NCI-H2029 treated with DMSO at 0.1 percent for 48 hours (cell line): ENCODE measurements at regions not wholly inside any gene's neighbourhood (a gene's known extent, or its start where the extent isn't known, plus 50 kb on each side); places are given as distances from the start of the nearest gene placed in this dataset.

Experiments
- DNase-seq: peaks from one replicate; lab custom pipeline; 2025; lab: John Stamatoyannopoulos, UW

DNA sequence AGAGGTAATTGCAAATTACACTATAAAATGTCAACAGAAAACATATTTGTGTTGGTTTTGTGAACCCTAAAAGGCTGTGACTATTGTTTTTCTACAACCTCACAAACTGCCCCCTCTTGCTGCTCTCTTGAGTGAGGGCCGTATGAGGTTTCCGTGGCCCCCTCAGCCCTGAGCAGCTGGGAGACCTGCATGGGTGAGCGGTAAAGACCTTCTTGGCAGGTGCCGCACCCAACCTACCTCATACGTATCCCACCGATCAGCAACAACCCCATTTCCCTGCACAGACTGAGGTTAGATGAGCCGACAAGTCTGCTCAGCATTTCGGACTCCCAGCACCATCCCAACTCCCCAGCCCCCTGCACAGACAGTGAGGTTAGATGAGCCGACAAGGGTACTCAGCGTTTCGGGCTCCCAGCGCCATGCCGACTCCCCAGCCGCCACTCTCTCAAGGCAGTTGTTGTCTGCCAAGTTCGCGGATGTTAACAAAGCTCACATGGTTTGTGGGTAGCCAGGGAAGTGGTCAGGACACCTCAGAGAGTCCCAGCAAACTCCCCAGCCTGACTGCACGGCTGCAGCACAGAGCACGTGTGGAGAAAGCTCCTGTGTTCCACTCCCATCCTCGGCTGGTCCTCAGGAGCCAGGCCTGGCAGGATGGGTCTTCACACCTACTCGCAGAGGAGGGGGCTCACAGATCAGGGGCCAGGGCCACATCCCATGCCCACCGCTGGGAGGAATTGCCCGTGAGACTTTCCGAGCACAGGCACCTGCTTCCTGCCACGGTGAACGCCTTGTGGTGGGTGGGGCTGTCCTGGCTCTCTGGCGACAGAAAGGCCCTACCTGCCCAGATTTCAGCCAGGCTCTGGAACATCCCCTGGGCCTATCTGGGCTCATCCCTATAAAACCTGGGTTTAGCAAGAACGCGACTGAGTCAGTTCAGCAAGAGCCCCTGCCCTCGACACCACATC lies 502.9 kb downstream of the BRD1 start:
- no peak for DNase-seq

DNA sequence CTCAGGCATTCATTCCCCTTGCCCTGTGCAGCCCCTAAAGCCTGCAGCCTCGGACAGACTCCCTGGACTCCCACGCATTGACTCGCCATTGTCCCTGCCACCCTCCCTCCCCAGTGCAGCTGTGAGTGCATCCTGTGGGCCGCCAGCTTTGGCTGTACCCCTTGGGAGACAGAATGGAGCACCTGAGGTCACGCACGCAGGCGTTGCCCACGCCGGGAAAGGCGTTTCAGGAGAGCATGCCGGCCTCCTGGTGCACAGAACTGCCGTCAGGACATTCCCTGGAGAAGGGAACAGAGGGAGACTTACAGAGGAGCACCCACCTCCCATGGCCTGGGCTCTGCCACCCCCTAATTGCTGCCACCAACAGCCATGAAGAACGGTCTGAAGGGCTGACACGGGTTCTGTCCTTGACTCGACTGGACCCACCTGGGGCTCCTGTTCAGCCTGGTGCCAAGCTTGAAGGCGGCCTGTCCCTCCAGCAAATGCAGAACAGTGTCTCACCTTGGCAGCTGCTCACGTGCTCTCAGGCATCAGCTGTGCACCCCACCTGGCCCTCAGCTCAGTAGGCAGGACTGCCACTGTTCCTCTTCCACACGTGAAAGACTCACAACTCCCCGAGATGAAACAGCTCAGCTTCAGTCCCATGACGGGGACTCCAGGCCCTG lies 503.8 kb downstream of the BRD1 start:
- no peak for DNase-seq

DNA sequence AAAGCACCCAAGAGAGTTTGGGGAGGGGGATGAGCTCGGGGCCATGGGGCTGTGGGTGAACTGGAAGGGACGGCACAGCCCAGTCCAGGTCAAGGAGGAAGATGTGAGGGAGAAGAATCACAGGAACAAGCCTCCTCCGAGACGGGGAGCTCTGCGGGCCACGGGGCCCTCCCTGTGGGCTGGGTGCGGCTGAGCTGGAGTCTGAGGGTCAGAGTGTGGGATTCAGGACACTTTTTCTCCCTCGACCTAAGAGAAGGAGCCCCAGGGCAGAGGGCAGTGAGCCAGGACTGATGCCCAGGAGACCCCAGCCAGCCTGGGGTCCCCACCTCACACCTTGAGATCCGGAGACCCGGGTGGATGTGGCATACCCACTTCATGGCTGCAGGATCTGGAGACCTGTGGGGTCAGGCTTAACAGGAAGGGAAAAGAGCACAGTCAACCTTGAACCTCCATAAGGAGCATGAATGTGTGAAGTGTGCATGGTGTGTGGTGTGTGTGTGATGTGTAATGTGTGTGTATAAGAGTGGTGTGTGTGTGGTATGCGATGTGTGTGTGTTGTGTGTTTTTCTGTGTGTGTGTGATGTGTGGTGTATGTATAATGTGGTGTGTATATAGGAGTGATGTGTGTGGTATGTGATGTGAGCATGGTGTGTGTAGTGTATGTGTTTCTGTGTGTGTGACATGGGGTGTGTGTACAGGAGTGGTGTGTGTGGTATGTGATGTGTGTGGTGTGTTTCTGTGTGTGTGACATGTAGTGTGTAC lies 504.6 kb downstream of the BRD1 start:
- no peak for DNase-seq

DNA sequence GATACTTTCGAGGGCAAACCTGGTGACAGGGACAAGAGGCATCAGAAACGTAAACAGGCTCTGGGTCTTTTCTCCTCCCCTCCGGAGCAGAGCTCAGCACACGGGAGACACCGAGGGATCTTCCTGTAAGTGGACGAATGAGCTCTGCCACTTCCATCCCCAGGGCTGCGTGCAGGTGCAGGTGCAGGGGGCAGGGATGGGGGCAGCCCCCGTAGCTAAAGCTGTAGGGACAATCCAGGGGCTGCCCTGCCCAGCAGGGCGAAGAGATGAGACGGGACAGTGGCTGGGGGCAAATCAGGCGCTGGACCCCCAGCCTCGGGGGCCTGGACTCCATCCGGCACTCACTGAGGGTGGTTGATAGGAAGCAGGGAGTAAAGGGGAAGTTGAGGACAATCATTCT lies 505.4 kb downstream of the BRD1 start:
- DNase-seq: no peak

DNA sequence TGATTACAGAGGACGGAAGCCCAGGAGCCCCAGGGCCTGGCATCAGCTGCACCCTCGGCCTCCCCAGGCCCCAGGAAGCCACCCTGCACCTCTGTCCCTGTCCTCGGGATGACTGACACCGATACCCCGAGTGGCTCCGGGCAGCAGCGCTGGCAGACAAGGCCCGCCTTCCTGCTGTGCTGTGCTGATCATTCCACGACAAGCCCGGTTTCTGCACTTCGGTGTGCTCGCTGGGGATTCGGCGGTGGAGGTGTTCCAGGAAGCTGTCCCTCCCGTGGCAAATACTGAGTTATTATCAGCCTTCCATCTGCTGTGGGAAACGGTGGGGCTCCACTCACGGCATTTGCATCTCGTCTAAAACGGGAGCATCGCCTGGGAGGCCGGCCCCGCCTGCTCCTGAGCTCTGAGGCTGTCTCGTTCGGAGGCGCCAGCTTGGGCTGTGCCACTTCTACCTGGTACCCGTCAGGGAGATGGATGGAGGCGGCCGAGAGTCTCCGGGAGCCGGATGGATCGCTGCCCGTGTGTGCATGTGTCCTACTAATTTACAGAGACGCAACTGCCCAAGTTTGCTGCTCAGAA lies 506.1 kb downstream of the BRD1 start:
- DNase-seq: no peak

DNA sequence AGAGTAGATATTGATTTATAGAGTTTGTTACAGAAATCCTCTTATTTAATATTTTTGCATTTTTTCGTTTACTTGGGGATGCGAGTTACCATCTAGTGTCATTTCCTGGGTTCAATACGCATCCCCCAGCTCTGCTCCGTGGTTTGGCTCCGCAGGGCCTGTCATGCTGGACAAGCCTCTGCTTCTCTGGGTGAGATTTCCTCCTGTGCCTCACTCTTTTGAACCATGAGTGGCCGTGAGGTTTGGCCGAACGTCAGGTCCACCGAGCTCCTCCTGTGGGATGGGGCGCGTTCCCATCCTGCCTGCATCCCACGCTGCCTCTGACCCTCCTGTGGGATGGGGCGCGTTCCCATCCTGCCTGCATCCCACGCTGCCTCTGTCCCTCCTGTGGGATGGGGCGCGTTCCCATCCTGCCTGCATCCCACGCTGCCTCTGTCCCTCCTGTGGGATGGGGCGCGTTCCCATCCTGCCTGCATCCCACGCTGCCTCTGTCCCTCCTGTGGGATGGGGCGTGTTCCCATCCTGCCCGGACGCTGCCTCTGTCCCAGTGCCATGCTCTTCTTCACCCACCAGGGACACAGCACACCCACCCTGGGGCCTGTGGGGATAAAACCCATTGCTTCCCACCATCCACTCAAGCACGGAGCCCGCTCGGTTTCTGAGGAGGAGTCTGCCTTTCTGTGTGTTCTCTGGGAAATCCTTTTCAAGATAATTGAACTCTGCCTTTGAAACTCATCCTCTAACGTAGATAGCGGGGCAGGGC lies 506.8 kb downstream of the BRD1 start:
- no peak for DNase-seq

DNA sequence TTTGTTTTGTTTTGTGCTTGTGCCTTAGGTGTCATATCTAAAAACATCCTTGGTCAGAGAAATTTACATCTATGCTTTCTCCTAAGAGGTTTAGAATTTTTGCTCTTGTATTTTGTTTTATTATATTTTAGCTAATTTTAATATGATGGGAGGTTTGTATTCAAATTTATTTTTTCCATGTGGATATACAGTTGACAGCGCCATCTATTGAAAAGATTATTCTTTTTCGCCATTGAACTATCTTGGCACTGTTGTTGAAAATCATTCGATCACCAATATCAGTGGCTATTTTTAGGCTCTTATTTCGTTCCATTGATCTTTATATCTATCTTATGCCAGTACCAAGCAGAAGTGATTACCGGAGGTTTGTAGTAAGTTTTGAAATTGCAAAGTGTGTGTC lies 510.3 kb downstream of the BRD1 start:
- no peak for DNase-seq

DNA sequence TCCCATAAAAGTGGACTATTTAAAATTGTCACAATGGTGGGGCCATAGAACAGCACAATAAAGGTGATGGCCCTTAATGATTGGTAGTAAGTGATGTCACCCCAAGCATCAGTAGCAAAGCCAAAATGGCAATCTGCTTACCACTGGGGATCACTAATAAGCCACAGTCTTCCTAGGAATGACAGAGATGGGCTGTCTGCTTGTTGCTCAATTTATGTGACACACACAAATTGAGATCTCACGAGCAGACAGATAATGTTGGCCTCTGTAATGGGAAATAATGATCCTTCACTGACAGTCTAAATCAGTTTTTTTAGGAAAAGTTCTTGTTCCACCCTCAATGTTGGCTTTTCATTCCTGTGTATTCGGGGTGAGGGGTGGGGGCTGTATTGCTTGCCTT lies 515.1 kb downstream of the BRD1 start:
- DNase-seq: no peak

DNA sequence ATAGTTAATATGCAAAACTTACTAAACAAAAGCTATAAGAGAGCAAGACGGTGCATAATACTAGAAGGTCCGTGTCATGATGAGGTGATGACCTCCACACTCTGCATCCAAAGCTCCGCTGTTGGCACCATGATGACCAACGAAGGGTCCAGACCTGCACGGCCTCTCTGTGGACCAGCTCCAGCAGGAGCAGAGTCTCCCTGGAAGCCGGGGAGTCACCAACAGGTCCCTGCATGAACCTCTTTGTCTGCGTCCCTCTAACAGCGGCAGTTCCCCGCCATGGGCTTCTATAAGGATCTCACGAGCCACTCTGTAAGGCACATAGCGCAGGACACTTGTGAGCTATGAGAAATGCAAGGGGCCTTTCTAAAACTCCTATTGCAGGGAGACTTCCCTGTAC lies 517.3 kb downstream of the BRD1 start:
- no peak for DNase-seq

DNA sequence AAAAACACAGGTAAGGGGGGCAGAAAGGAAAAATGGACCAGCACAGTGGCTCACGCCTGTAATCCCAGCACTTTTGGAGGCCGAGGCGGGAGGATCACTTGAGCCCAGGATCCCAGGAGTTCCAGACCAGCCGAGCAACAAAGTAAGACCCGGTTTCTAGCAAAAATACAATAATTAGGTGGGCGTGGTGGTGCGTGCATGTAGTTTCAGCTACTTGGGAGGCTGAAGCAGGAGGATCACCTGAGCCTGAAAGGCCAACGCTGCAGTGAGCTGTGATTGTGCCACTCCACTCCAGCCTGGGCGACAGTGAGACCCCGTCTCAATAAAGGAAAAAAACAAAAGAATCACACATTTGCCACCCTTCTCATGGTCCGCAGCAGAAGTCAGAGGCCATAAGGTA lies 519.4 kb downstream of the BRD1 start:
- DNase-seq: no peak

DNA sequence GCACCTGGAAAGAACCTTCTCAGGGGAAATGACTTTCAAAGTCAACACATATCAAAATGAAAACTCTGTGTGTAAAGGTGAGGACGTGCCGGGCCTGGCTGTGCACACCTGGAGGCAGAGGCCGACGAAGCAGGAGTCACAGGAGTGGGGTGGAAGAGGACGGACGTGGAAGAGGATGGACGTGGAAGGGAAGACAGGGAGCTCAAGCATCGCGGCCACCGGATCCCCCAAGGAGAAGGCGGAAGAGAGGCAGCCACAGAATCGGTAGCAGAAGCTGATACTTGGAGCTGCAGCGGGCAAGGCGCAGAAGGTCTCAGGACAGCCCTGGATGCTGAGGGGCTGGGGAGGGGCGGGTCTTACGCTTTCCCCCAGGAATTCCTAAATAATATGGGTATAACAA lies 519.8 kb downstream of the BRD1 start:
- DNase-seq: no peak

DNA sequence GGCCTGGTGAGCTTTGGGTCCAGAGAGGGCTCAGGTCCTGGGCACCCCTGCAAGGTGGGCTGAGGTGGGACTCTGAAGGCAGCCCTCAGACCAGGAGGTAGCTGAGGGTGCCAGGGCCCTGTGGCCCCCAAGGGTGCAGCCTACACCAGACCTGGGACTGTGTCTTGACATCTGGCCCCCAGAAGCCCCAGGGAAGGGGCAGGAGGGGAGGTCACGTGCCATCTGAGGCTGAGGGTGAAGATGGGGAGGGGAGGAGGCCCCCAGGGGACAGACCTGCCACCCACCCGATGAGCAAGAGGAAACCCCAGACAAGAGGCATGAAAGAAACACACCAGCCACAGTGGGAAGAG lies 520.2 kb downstream of the BRD1 start:
- no peak for DNase-seq

DNA sequence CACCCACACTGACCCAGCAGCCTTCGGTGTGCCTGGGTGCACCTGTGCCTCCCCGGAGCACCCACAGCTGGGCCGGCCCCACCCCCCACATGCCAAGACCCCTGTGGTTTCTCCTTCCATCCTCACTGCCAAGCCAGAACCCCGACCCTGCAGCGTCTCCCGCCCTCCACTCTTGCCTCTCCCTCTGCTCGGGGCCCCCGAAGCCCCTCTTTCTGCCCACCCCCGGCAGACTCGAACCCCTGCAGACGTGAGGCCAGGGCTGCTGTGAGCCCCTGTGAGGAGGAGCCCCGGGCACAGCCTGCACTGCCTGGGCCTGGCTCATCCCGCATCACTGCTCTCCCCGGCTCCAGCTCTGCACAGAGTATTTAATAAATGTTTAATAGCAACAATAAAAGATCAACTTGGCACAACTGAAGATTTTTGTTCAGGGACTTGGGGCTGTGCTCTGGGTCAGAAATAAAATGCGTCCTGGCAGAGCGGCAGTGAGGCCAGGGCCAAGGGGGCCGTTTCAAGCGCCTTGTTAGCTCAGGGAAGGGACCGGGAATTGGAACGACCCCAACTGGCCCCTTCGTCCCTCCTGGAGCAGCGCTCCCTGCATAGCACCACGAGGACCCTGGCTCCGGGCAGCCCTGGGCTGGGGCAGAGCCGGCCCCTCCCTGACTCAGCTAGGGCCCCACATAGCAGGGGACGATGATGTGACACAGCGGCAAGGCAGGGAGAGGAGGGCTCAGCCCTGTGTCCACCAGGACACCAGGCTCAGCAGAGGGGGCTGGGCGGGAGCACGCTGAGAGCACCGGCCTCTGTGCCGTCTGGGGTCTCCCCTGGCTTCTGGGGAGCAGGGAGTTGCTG lies 520.8 kb downstream of the BRD1 start:
- no peak for DNase-seq

DNA sequence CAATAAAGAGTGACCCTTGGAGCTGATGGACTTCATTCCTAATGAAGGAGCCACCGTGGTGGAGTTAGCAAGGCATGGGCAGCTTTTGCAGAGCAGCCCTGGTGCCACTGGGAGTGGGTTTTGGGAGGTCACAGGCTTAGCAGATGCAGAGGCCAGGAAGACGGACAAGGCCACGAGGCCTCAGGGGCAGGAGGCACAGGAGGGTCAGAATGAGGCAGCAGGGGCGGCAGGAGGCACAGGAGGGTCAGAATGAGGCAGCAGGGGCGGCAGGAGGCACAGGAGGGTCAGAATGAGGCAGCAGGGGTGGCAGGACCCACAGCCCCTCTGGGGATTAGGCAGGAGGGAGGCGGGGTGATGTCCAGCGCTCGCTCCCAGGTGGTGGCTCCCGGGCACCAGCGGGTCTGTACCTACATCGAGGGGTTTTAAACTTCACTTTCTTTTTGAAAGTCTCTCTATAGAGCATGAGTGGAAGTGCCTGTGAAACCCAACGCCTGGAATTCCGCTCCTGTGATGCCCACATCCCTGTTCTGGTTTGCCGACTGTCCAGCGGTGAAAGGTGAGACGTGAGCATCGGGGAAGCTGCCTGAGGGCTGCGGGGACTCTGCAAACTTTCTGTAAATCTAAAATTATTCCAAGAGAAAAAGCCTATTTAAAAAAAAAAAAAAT lies 521.6 kb downstream of the BRD1 start:
- DNase-seq: no peak

DNA sequence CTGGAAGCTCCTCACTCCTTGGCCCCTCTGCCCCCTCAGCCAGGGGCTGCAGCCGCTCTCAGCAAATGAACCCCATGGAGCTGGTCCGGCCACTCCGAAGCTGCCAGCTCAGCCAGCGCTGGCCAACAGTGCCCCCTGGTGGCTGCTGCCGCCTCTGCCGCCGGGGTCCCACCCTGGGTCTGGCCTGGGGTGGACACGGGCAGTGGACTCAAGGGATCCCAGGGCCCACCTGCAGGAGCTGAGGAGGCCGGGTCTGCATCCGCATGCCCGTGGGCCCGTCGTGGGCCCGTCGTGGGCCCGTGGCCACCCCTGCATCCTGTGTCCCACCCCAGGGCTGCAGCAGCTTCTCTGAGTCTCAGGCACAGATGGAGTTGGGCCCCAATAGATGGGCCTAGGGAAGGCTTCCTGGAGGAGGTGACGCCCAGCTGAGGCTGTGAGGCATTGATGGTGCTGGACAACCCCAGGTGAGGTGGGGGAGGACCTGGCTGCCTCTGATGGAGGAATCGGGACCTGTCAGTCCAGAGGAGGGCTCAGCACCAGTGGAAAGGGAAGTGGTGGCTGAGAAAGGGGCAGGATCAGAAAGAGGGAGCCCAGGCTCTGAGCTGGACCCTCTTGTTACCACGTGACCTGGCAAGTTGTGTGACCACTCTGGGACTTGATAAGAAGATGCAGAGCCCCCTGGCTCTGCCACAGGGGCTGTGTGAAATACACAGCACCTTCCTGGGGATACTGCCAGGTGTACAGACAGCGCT lies 522.3 kb downstream of the BRD1 start:
- no peak for DNase-seq

DNA sequence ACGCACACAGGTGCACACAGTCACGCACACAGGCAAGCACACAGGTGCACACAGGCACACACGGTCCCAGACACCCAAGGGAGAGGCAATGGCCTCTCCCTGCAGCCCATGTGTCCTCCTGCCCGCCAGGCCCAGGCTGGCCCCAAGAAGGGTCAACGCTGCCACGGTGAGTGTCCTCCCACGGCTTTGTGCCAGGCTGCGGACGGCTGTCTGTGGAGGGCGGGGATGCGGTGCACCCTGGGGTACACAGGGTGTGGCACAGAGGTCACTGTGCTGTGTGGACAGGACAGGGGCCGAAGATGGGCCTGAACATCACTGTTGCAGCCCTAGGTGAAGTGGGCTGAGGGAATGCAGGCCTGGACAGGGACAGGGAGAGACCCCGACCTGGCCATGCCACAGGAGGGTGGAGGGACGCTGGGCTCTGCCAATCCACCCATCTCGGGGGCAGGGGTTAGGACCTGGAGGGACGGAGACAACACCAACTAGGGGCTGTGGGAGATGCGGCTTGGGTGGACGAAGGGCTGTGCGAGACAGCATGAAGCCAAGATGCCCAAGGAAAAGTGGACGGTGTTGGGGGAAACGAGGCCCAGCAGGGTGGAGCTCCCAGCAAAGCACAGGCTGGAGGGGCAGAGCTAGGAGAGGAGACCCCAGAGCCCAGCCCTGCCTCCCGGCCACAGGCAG lies 523.8 kb downstream of the BRD1 start:
- no peak for DNase-seq

DNA sequence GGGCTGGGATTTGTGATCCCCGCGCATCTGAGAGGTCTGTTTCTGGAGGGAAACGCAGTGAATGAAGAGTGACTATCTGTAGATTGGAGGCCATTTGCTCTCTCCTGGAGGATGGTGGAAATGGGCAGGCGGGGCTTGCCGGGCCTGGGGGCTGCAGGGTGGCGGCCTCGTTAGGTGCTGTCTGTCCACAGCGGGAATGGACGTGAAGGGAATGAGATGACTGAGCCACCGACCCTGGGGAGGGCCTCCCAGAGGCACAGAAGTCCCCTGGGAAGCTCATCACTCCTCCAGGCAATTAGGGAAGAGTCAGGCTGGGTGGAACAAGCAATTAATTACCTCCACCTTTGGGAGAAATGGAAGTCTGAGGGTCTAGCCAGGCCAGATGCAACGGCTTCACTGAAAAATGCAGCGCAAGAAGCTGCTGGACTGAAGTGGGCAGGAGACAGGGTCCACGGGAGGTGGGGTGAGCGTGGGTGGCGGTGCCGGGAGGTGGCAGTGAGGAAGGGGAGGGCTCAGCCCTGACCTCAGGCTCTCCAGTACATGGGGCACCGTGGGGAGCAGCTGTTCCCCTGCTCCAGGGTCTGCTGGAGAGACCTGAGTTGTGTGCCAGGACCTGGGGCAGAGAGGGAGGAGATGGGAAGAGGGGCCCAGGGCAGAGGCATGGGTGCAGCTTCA lies 524.5 kb downstream of the BRD1 start:
- no peak for DNase-seq

DNA sequence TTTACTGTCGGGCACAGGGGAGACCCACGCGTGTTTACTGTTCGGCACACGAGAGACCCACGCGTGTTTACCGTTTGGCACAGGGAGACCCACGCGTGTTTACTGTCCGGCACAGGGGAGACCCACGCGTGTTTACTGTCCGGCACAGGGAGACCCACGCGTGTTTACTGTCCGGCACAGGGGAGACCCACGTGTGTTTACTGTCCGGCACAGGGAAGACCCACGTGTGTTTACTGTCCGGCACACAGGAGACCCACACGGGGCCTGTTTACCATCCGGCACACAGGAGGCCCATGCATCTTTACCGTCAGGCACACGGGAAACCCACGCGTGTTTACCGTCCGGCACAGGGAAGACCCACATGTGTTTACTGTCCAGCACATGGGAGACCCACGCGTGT lies 525.1 kb downstream of the BRD1 start:
- DNase-seq: no peak

DNA sequence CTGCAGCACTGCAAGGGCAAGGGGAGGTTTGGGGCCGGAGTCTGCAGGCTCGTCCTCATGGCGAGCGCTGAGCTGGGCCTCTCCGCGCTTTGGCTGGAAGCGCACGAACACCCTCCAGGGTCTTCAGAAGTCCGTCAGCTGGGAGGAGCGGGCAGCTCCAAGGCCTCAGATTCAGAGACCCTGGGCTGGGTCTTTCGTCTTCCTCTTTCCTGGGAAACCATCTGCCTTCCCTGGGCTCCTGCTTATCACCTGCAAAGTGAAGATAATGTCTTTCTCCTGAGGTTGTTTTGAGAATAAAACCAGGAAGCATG lies 525.6 kb downstream of the BRD1 start:
- DNase-seq: no peak
